ENCODE measurements at regions not wholly inside any gene's neighbourhood (a gene's known extent, or its start where the extent isn't known, plus 50 kb on each side); places are given as distances from the start of the nearest gene placed in this dataset.
A peak's percentile ranks its signal among the peaks of the same experiment; 100 is the strongest.
"Not testable (repeated sequence)": the region's sequence is repeated elsewhere in the genome, so short reads cannot be mapped to it uniquely, and the experiment has no call there.

DNA sequence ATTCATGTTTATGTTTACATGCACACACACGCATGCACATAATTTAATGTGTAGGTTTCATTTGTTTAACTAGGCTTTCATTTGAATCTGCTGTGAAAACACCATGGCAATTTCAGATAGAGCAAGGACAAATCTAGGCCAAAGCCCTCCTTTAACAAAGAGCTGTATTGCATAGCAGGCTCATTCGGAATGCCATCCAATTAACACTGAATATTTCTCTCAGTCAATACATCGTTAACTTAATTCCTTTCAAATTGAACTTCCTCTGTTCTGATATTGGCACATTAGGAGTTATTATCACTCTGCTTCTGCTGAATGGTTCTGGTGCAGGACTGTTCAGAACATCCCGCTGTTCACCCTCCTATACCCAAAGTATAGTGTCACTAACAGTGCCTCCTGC, 435.1 kb upstream of the CDH20 start:
- peak; percentile 43 for DNase-seq

DNA sequence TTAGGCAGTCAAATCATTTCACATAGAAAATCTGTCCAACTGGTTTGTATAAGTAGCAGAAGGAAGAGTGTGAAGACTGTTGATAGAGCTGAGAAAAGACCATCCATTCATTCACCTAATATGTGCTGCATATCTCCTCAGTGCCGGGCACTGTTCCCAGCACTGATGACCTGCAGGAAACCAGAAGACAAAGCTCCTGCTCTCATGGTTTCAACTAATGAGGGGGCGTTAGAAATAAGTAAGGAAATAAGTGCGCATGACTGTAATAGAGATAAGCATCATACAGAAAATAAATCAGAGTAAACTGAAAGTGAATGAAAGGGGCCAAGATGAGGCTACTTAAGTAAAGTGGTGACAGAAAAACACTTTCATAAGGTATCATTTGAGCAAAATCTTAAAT, 427.5 kb upstream of the CDH20 start:
- DNase-seq: no peak

DNA sequence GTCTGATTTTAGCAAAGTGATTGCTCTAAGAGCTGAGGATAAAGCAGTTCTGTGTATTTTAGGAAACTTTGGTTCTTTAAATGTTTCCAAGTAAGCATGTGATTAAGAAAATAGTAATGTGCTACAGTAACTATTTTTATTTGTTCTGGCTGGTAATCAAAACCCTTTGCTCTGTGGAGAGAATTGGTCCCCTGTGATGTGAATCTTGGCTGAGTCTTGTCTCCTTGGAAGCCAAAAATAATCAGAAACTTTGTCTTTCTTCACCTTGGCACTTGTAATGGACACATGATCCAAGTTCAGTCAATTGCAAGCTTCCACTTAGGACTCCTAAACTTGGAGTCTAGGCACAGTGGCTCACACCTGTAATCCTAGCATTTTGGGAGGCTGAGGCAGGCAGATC, 422.7 kb upstream of the CDH20 start:
- no peak for DNase-seq

DNA sequence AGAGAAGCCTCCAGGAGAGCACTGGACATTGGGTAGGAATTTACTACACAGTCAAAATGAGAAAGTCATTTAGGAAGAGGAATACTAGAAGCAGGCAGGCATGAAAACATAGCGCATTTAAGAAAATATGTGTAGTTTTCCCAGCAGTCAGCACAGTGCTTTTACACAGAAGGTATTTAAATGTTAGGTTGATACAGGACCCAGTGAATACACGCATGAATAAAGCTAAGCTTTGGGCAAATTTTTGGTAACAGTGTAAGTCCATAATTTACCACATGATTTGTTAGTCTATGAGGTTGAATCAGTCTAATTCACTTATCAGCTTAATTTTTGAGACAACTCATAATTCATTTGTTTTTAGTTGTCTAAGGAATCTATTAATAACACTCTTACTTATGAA, 421.7 kb upstream of the CDH20 start:
- no peak for DNase-seq

DNA sequence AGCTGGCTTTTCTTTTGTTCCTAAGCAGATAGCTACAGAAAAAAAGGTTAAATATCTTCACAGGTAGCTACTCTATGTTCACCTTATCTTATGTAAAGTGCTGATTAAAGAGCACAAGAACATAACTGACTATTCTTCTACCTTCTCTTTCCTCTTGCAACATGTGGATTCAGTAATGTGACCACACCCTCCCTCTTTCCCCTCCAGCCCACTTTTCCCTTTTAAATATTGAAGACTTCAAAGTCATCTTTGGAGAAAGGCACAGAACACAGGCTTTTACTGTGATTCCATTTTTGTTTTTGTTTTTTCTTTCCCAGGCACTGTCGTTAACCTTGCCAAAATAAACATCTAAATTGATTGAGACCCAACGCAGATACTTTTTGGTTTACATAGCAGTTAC, 418.1 kb upstream of the CDH20 start:
- DNase-seq: no peak

DNA sequence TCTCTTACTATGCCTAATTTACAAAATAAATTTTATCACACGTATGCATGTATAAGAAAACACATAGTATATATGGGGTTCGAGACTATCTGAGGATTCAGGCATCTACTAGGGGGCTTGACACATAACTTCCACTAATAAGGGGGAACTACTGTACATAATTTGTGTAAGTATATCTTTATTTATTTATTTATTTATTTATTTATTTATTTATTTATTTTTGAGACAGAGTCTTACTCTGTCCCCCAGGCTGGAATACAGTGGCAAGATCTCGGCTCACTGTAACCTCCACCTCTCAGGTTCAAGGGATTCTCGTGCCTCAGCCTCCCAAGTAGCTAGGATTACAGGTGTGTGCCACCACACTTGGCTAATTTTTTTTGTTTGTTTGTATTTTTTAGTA, 414.4 kb upstream of the CDH20 start:
- DNase-seq: not testable (repeated sequence)

DNA sequence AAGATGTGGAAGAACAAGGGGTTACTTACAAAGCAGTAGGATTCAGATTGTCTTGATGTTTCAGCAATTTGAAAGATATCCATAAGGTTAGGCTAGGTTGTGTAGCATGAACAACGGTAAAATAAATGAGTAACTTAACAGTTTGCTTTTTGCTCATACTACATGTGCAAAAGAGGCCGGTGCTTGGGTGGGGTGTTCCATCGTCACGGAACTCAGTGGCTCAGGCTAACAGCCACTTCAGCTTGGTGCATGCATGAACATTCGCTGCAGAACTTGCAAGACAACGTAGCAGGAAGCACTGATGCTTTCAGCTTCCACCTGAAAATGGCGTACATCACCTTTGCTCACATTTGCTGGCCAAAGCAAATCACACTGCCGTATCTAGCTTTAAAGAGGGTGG, 407.3 kb upstream of the CDH20 start:
- DNase-seq: no peak

DNA sequence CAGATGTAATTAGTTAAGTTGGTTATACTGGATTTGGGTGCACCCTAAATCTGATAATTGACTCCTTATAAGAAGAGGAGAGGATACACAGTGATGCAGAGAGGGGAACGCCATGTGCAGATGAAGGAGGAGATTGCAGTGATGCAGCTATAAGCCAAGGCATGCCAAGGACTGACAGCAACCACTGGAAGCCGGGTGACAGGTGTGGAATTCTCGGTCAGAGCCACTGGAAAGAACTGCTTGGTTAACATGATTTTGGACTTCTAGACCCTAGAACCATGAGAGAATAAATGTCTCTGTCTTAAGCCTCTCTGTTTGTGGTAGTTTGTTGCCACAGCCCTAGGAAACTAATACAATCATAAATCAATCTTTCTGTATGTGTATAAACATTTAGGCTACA, 403.3 kb upstream of the CDH20 start:
- no peak for DNase-seq

DNA sequence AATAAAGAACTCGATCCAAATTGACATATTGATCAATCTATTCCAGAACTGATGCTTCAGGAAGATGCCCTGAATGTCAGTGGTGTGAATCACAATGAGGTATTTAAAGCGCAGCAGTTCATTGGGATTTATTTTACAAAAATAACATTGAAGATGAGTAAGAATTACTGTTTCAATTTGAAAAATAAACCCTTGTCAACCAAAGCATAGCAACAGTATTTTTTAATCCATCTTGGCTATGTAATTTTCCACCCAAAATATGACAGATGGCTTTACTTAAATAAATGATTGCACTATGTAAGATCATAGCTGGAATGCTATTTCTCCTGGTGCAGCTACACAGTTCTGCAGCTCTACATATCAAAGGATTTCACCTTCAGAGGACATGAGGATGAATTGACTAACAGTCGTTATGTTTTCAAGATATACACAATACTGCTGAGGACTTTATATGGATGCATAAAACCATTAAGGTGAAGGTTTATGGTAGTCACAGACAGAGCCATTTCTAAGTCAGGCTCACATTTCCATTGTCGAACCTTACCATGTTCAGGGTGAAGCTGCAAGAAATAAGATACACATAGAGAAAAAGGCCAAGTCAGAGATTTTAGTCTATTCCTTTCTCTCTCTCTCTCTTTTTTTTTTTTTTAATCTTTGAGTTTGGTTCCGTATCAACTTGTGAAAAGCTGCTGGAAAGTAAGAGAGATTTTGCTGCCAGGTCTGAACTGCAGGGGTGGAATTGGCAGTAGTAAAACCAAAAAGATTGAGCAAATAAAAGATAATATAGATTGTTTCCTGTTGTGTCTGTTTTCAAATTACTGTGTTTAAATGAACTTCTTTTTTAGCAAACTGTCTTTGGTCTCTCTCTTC, 398.0 kb upstream of the CDH20 start:
- DNase-seq: no peak

DNA sequence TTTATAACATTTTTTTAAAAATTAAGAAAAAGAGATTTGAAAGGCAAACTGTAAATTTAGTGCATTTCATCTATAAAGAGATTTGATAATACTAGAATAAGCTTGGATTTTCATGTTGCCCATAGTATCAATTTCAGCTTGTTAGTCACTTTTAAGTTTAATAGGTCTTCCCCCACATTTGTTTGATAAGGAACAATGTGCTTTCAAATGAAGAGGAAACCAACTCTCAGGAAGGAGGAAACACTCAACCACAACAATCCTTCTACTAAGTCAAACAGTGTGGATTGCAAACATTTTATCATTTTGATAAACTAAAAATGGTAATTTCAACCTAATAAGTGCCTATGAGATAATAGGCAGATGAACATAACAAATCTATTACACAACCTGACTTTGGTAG, 397.1 kb upstream of the CDH20 start:
- DNase-seq: no peak

DNA sequence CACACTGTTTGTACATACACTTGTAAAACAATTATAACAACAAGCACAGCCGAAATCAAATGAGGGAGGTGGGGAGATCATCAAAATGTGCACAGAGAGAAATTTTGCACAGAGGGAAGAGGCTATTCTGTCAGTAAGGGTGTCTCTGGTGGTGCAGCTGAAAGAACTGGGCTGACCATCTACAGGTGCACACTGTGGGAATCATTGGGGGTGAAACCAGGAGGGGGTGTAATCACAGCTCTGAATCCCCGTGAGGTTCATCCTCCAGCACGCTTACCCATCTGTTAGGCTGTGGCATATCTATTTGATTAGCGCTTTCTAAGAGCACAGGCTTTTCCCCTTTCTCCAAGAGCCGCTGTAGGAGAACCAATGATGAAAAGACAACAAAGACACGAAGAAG, 389.9 kb upstream of the CDH20 start:
- DNase-seq: no peak

DNA sequence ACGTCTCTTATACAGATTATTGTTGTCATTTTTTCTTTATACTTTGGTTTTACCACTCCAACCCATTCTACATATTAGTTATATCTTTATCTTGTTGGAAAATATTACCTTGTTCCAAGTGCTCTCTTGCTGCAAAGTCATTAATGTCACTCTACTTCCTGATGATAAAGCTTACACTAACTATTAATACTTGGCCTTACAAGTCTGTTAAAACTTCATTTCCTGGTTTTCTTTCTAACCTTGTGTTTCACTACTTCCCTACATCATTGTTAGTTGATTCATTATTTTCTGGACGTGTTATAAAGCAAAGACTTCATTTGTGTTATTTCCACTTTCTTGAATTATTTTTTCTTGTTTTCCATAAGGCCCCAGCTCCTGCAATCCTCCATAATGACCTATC, 382.6 kb upstream of the CDH20 start:
- DNase-seq: no peak

DNA sequence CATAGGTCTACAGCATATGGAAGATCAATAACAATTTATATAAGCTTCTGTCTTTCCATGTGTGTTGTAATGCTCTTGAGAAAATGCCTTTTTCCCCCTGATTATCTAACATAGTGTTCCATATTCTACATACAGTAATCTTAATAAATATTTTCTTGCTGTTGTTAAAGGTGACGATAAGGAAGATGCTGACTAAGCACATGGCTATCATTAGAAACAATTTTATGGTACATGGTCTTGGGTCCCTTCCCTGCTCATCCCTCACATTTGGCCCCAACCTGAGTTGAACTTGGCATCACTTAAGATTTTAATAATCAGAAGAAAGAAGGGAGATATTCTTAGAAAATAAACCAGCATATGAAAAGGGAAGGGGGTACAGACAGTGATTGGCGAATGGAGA, 382.1 kb upstream of the CDH20 start:
- no peak for DNase-seq

DNA sequence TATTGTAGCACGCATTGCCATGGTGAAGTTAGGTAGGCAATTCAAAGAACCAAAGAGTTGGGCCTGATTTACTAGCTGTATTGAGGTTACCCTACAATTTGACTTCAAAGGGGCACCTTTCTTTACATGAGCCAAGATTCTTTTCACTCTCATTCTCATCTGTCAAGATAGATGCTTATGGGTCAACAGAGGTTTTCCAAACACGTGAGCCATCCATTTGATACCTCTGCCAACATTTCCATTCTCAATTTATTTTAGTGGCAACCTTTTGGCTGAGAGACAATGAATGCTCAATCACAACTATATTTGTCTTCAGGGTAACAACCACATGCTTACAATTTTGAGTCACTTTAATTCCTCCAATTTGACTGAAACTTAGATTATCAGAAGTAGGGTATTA, 370.6 kb upstream of the CDH20 start:
- DNase-seq: no peak

DNA sequence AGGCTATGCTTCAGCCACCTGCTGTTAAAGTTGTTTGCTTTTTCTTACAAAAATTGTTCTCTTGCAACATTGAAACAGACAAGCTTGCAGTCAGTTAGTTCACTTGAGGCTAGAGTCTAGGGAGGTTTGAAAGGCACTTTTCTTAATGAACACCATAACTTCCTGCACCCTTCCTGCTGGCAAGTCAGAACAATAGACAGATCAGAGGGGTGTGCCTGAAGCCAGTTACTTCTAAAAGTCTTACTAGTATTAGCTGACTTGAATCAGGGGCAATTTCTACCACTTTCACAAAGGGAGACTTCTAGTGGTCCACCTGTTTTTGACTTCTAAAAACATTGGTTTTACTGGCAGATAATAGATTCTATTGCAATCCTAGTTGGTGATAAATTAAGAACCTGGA, 367.4 kb upstream of the CDH20 start:
- no peak for DNase-seq

DNA sequence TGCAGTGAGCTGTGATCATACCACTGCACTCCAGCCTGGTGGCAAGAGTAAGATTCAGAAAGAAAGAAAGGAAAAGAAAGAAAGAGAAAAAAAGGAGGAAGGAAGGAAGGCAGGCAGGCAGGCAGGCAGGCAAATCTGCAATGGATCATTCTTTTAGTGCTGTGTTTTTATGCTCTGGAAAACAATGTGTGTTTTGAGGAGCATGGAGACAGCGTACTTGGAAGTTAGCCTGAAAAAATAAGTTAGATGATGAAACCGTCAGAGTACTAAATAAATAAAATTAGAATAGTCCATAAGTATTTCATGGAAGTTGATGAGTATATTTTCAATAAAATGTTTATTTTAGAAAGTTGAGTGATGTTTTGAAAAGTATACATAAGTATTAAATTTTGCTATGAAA, 366.4 kb upstream of the CDH20 start:
- no peak for DNase-seq

DNA sequence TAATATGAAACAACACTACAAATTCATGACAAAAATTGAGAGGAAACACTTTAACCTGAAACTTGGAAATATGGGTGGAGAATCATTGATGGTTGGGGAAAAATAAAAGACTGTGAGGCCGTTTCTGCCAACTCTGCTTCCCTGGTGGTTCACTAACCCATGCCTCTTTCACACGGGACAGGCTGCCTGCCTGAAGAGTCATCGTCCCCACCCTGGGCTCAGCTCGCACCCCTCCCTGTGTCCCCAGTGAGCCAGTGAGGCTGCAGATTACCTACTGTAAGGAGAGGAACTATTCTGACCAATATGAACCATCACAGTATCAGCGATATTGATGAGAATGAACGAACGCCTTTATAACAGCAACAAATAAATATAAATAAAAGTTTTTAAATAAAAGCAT, 357.8 kb upstream of the CDH20 start:
- DNase-seq: no peak

DNA sequence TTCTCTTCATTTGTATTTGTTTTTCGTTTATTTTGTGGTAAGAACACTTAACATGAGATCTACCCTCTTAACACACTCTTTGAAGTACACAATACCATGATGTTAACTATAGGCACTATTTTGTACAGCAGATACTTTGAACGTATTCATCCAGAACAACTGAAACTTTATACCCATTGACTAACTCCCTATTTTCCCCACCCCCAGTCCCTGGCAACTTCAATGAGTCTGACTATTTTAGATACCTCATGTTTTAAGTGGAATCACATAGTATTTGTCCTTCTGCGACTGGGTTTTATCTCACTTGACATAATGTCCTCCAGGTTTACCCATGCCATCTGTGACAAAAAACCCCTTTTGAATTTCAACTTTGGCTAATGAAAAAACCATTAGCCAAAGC, 356.3 kb upstream of the CDH20 start:
- DNase-seq: no peak

DNA sequence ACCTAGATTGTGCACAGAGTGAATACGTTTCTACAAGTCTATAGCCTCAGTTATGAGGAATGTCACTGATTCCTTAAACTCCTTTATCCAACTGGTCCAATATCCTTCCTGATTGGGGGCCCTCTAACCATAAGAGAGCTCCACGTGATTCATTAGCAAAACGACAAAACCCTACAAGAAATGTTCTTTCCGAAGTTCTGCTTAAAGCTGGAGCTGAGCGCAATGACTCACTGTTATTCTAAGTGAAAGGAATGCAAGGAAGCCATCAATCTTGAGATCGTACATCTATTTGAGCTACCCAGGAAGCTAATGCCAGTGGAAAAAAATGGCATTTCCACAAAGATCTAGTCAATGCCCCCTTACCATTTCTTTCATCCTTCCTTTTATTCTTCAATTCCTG, 354.9 kb upstream of the CDH20 start:
- DNase-seq: no peak

DNA sequence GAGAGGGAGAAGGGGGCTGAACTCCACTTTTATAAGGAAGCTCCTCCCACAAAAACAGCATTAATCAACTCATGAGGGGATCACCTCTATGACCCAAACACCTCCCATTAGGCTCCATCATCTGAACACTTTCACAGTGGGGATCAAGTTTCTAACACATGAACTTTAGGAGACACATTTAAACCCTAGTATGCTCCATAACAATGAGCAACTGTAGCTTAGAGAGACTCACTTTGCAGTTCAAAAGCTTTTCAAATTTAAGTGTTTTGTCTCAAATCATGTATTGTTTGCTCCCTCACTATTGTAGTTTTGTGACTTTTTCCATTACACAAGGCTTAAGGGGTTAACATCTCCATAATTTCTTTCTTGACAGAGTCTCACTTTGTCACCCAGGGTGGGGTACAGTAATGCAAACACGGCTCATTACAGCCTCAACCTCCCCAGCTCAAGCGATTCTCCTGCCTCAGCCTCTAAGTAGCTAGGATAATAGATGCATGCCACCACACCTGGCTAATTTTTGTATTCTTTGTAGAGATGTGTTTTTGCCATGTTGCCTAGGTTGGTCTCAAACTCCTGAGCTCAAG, 352.7 kb upstream of the CDH20 start:
- DNase-seq: no peak

DNA sequence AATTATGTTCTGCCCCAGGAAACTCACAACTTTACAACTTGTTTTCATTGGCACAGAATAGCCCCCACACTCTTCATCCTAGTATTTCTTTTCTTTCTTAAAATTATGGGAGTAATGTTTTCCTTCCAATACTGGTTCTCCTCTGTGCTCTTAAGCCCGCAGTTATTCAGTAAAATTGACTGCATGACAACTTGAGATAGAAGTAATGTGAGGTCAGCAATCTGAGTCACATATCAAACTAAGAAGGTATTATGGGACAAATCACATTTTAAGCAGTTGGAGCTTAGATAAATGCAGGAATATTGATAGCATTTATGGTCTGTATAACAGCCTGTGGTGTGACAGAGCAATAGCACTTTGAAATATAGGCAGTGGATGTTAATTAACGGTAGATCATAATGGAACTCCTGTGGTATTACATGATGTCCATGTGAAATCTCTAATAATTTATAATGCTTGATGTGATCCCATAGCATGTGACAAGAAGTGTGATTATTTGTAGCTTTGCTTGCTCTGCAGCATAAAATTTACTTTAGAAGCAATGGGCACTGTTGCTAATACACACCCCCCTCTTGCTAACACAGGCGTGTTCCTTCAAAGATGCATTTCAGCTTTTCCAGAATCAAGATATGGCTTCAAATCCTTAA, 351.4 kb upstream of the CDH20 start:
- DNase-seq: no peak

DNA sequence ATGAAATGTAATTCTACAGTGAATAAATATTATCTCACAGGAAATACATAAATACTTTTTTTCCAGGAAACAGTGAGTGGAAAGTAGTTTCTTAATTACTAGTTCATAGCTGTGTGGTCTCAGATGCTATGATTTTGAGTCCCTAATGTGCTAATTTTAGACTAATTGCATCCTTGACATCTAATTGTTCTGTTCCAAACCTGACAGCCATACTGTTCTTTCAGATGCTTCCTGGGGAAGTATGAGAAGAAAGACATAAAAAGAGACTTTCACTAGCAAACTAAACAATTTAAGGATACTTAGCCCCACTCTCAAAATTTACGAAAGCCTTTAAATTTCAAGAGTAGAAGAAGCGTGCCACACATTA, 350.9 kb upstream of the CDH20 start:
- no peak for DNase-seq

DNA sequence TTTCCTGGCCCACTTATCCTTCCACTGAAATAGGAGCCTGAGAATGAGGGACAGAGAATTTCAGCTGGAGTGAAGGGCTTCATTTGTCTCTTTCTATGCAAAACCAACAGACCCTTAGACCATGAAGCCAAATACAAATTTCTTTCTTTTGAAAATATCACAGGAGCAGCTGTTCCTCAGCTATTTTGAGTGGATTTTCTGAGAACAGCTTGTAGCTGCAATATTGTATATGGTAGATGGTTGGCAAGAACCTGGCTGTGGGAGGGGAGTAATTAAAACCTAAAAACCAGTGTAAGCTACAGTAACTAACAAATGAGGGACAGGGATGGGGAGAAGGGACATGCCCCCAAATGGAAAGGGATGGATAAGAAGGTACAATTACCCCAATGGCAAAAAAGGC, 350.3 kb upstream of the CDH20 start:
- DNase-seq: no peak

DNA sequence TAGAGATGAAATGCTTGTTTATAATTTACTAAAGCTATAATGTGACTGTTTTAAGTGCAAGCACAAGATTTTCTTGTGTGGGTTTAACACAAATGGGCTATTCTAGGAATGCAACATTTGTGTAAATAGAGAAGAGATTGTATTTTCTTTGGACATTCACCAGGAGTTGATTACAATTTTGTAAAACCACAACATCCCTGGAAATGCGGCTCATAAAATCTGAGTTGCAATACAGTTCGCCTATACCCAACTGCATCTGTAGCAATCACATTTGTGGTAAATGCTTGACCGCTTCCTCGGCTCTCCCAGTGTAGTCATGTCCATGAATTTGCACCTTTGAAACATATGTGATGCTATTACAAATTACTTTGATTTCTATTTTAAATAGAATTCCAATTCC, 348.7 kb upstream of the CDH20 start:
- DNase-seq: no peak

DNA sequence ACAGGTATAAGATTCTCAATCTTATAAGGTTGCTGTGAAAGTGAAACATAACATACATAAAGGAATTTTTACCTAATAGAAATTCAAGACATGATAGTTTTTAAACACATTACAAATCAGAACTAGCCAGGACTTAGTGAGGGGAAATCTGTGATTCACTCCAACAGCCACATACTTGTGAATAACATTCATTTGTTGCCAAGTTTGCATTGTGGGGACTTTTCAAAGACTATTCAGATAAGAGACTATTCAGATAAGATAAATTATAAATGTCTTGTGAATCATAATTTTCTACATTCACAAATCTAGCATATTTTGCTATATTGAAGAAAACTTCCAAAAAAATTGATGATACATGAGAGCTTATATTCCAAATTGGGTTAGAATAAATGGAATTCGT, 345.3 kb upstream of the CDH20 start:
- DNase-seq: no peak
